NCI-H146 treated with DMSO at 0.1 percent for 48 hours (cell line): ENCODE measurements at regions not wholly inside any gene's neighbourhood (a gene's known extent, or its start where the extent isn't known, plus 50 kb on each side); places are given as distances from the start of the nearest gene placed in this dataset.
"Not testable (repeated sequence)": the region's sequence is repeated elsewhere in the genome, so short reads cannot be mapped to it uniquely, and the experiment has no call there.

Experiments used
- DNase-seq: peaks from one replicate; lab custom pipeline; 2025; ENCODE audit not compliant: unreplicated experiment; lab: John Stamatoyannopoulos, UW

GRCh38 chr2:53064154-53064553 is 703.5 kb upstream of the CHAC2 start:
- DNase-seq = no peak

GRCh38 chr2:53058526-53058925 is 709.1 kb upstream of the CHAC2 start:
- no peak for DNase-seq

GRCh38 chr2:53053937-53054336 is 713.7 kb upstream of the CHAC2 start:
- no peak for DNase-seq

GRCh38 chr2:53051157-53051556 is 716.4 kb upstream of the CHAC2 start:
- no peak for DNase-seq

DNA sequence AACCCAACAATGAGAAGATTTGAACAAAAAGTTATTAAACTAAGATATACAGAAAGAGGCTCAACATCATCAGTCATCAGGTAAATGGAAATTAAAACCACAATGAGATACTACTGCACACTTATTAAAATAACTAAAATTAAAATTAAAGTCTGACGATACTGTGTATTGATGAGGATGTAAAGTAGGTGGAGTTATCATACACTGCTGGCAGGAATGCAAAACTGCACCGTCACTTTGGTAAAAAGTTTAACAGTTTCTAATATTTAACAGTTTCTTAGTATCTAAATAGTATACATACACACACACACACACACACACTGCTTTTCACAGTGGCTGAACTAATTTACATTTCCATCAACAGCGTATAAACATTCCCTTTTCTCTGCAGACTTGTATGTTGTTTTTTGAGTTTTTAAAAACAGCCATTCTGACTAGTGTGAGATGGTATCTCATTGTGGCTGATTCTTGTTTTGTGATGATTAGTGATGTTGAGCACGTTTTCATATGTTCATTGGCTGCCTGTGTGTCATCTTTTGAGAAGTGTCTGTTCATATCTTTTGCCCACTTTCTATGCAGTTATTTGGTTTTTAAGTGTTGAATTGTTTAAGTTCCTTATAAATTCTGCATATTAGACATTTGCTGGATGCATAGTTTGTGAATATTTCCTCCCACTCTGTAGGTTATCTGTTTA is 726.9 kb upstream of the CHAC2 start:
- no peak for DNase-seq

DNA sequence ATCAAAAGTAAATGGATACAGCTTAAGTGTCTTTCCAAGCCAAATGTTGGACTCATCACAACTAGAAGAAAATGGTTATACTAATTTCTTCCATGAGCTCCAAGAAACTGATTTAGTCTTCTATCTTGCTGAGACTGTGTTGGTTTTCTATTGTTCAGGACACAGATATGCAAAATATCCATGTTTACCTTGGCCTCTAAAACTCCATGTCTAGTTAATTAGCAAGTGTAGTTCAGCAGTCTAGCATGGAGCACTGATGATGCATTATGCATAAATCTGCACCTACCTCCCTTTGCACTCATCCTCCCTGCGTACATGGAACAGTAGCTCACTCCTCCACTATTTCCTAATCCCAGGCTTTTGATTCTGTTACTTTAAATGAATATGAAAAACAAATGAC is 731.4 kb upstream of the CHAC2 start:
- no peak for DNase-seq

DNA sequence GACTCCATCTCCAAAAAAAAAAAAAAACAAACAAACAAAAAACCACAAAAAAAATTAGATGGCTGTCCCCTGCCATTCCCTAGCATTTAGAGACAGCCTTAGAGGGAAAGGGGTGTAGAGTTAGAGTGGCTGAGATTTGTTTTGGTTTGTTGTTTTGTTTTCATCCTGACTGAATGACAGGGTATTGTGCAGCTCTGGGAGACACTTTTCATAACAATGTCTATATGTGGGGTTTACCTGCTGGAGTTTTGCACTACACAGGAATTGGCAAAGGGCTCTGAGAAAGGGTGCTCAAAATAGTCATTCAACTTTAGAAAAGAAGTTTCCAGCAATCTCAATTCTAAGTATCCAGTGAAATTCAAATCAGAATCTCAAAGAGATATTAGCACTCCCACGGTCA is 732.5 kb upstream of the CHAC2 start:
- no peak for DNase-seq

DNA sequence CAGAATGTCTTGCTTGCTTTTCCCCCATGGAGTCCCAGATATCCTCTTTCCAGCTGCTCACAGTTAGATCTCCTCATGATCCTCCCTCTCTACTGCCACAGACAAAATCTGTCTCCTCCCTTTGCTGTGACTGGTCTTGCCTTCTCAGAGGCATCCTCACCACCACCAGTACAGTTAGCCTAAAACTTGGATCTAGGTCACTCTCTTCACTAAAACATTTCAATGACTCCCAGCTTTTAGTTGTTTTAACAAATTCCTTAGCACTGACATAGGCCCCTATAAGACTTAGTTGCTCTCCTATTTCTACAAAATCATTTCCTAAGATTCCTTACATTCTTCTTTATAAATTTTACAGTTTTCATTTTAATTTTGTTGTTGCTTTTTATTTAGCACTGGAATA is 734.2 kb upstream of the CHAC2 start:
- no peak for DNase-seq

DNA sequence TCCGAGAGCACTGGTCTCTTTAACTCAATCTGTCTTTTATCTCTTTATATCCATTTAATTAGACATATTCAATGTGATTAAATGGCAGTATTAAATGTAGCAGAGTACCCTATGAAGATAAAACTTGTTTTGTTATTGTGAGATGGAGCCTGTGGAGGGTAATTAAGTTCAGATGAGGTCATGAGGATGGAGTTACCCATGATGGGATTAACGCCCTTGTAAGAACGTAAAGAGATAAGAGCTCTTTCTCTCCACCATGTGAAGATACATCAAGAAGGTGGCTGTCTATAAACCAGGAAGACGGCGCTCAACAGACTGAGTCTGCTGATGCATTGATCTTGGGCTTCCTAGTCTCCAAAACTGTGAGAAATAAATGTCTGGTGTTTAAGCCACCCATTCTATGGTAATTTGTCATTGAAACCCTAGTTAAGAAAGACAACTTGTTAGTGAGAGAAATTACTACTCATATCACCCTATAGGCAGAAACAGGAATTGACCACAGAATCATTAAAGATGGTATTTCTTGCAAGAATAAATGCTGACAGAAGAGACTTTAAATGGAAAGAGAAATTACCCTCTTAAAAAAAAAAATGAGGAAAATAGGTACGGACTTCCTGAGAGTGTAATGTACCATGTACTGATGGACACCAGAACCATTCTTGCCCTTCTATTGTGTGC is 738.7 kb upstream of the CHAC2 start:
- no peak for DNase-seq

- DNase-seq = no peak
Observed at GRCh38 chr2:53028225-53028624, 739.4 kb upstream of the CHAC2 start.

- not testable (repeated sequence) for DNase-seq
Observed at GRCh38 chr2:53022248-53022647, 745.4 kb upstream of the CHAC2 start.

GRCh38 chr2:53021828-53022227 is 745.8 kb upstream of the CHAC2 start:
- no peak for DNase-seq

DNA sequence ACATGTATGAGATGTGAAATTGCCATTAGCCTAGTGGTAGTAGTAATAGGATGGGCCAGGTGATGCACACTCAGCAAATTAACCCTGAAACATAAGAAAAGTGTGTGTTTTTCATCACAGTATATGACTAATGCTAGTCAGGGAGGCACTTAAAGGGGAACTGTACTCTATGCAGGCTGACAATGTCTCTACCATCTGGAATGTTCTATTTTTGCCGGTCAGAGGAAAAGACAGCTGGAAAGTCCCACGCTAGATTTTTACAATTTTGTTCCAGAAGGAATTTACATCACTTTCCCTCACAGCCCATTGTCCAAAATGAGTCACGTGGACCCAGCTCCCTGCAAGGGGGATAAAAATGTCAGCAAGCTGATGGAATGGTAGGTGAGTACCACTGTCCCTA is 746.3 kb upstream of the CHAC2 start:
- DNase-seq = no peak

DNA sequence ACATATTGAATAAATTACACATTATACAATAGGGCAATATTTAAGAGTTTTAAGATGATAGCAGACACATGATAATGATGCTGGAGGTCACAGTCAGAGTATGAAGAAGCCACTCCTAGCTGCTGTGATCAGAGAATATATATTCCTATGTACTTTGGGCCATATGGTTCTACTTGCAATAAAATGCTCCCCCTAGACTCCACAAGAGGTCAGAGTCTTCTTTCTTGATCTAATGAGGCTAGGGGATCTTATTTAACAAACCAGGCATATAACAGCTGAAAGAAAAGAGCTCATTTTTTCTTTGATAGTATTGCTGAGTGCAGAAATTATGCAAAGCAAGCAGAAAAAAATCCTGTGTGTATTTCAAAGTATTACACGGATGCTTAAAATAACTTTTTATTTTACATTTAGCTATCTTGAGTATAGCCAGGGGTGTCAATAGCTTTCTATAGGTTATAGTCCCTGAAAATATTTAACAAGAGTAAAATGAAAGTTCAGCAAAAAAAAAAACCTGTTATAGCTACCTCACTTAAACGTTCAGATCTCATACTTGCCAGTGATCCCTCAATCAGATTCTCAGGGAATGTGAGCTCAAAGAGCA is 748.7 kb upstream of the CHAC2 start:
- DNase-seq = no peak

GRCh38 chr2:53006980-53007379 is 760.6 kb upstream of the CHAC2 start:
- no peak for DNase-seq

DNA sequence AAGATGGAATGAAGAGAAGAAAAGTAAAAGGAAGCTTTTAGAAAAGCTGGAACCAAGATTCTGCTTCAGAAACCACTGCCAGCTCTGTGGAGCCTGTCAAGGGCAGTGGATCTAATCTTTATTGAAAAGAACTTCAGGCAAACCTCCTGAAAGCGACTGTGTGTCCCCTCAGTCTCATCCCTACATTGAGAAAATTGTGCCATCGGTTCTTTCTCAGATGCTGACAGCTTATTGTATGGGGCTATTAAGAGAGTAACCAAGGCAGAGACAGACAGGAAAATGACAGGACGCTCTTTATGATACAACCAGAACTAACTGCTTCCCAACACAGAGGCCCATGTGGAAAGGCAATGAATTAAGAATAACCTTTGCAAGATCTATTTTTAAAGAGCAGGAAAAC is 763.2 kb upstream of the CHAC2 start:
- no peak for DNase-seq

DNA sequence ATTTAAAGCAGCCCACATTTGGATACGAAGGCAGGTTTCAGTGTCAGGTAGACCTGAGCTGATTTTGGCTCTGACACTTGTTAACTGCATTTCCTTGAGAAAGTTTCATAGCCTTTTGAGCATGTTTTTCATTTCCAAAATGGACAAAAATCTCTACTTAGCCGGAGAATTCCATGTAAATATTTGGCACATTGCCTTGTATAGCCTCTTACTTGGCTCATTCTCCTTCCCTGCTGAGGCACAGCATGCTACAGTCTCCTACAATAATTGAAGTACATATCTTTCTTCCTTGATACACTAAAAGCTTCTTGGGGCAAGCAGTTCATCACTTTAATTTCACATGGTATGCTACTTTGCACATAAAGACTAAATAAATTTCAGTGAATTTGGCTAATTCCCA is 772.2 kb upstream of the CHAC2 start:
- DNase-seq = no peak

DNA sequence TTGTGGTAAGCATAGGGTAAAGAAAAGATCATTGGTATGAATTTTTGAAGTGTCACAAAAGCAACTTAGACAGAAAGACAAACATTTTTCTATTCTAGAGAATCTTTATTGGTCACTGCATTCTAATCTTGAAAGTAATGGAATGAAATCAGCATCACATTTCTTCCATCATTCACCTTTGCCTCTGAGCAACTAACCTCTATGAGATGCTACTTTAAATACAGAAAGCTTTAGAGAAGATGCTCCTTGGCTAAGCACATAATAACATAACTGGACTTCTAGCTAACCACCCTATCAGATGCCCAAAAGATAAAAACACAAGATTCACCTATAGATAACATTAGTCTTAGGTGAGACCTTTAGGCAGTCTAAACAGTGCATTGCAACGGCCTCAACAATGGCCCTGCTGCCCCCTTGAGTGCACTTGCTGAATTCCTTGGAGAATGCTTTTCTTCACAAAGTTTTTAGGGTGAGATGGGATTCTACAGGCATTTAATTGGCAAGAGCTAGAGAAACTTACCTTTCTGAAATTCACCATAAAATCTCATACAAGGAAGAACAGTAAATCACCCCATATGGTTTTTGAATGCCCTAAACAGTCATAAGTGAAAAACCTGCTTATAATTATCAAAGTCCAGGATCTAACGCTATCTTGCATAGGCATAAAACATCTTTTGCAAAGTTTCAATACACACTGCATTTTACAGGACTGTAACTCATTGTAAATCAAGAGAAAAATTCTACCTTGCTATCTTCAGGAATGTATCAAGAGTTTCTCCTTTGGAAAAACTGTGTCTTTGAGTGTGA is 791.3 kb upstream of the CHAC2 start:
- DNase-seq = no peak

DNA sequence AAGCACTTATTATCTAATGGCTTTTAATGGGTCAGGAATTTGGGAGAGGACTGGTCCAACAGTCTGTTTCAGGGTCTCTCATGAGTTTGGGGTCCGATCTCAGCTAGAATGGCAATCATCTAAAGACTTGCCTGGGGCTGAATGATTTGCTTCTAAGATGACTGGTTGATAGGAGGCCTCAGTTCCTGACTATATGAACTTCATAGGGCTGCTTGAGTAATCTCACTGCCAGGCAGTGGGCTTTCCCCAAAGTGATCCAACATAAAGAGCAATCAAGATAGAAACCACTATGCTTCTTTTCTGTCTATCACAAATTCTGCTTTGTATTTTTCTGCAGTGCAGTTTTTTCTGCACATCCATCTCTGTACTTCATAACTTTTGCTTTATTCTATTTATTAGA is 793.5 kb upstream of the CHAC2 start:
- DNase-seq = no peak

- no peak for DNase-seq
Observed at GRCh38 chr2:52970642-52971041, 797.0 kb upstream of the CHAC2 start.

DNA sequence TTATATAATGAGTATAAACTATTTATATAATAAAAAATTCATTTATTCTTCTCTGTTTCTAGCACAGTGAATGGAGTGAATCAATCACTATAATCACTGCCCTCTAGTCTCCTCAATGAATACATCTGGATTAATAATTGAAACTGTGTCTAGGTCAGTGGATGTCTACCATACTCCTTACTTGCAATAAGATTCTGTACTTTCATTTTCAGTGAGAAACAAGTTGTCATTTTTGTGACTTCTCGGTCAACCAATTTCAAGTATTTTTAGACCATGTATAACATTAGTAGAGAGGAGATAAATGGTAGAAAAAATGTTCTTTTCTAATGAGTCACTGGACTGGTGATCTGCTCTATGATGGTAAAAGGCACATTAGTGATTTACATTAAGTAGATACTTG is 799.6 kb upstream of the CHAC2 start:
- no peak for DNase-seq
